AG10803 (cell line): ENCODE measurements at regions not wholly inside any gene's neighbourhood (a gene's known extent, or its start where the extent isn't known, plus 50 kb on each side); places are given as distances from the start of the nearest gene placed in this dataset.

Source experiments
- DNase-seq: peaks from one replicate; pipeline ENCODE4 v3.0.0; 2010; ENCODE audit warnings: low read depth
- H3K4me3 ChIP-seq: 2 replicates; pipeline ENCODE4 v1.5.1; 2011; ENCODE audit warnings: mild to moderate bottlenecking, low read length, control low read depth
- CTCF ChIP-seq: conservative IDR thresholded peaks from 2 replicates; pipeline ENCODE4 v1.5.1; 2011; ENCODE audit warnings: mild to moderate bottlenecking, low read length, control low read depth, inconsistent platforms

- TF ChIP-seq CTCF = no peak
Observed at GRCh38 chr2:153109793-153110192, 368.8 kb downstream of the RPRM start.

DNA sequence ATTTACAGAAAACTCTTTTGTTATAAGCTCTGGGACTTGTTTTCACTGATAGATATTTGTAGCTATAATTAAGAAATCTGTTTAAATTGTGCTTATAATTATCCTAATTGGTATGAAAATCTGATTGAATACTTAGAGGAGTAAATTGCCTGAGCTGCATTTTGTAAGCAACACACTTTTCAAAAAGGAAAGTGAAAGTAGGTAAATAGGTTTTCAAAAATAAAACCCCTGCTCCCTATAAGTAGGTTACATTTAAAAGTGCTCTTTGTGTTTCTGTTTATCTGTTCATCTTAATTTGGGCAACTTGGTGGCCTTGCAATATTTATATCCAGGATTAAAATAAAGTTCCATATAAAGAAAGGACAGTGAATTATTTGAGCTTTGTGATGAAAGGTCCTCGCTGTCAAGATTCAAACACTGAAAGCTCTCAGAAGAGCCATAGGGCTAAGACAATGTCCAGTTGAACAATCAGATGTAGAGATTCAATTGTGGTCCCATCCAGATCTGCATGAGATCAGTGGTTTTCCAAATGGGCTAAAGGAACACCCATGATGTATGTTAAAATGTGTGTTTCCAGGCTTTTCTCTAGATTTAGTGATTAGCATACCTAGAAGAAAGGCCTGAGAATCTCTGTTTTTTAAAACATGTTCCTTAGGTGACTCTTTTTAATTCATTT is 371.6 kb downstream of the RPRM start:
- no peak for TF ChIP-seq CTCF
- H3K4me3 ChIP-seq = no peak overlapping the region
- no peak for DNase-seq

More at GRCh38 chr2:153109793-153110192, 368.8 kb downstream of the RPRM start:
- H3K4me3 ChIP-seq = no peak overlapping the region
- no peak for DNase-seq

DNA sequence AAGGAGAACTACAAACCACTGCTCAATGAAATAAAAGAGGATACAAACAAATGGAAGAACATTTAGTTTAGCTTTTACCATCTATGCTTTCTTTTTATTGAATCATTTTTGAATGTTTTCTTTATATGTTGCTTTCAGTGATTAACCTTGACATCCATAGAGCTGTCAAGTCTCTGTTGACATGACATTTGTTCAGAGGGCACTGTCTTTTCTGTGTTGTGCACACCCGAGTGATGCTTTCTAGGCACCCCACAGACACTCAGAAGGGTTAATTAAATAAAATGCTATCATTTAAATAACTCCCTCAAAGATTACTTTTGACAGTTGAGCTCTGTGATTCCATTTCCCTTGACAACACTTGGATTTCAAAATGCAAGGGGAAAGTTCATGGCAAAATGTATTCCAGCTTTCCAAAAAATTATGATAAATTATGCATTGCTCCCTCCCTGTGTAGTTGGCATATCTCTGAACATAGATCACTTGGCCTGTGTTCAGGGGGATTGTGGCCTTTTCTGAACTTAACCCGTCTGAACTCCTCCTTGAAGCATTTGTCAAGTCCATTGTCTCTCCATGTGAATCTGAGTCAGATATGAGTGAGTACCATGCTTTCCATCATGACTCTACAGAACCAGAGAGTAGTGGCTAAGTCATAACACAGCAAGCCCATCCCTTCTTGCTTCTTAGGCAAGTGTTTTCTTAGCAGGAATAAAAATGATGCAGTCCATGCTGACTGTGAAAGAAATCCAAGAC is 372.6 kb downstream of the RPRM start:
- DNase-seq = no peak
- no peak overlapping the region for H3K4me3 ChIP-seq
- no peak for TF ChIP-seq CTCF

DNA sequence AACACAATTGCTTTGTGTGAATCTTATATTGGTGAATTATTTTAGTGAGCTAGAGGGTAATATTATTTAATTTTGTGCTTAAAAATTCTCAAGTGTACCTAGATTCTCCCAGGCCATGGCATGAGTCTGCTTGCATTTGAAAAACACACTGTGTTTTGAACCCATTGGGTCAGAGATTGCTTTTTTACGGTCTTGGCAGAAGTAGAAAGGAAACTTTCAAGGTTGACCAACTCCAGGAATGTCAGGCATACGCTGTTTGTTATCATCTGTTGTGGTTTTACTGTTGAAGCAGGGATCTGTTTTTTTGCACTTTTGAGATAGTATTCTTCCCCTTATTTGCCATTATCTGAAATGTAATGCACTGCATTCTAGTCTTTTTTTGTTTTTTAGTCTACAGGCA is 377.4 kb downstream of the RPRM start:
- TF ChIP-seq CTCF = no peak
- DNase-seq = no peak
- H3K4me3 ChIP-seq = no peak overlapping the region

DNA sequence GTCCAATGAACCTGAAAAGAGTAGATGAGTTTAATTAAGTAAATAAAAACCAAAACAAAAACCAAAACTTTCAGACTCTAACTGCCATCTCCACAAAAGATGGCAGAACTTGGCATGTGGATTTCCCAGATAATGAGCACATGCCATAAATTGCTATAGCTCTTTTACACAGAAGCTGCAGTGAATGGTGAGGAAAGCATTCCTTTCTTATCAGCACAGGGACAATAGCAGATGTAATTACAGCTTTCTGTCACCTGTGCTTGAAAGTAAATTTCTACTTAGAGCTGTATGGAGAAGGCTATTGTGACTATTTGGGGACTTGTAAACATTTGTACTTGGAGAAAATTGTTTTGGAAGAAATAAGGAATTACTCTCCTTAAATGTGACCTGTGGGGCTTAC is 378.4 kb downstream of the RPRM start:
- no peak for DNase-seq
- H3K4me3 ChIP-seq = no peak overlapping the region
- TF ChIP-seq CTCF = no peak

- TF ChIP-seq CTCF = no peak
- H3K4me3 ChIP-seq = no peak overlapping the region
- DNase-seq = no peak
Observed at GRCh38 chr2:153098073-153098472, 379.7 kb downstream of the ARL6IP6 start.

GRCh38 chr2:153096272-153096671 is 377.9 kb downstream of the ARL6IP6 start:
- DNase-seq = no peak
- no peak overlapping the region for H3K4me3 ChIP-seq
- no peak for TF ChIP-seq CTCF
